T-helper 2 cell treated with Interferon-gamma antibody and Interleukin-4, amounts not matched to agents 5 μg/mL and 100 μg/mL, for 36 hours (primary cell): ENCODE measurements at regions not wholly inside any gene's neighbourhood (a gene's known extent, or its start where the extent isn't known, plus 50 kb on each side); places are given as distances from the start of the nearest gene placed in this dataset.

Experiments used
- DNase-seq: peaks from one replicate; pipeline ENCODE4 v3.0.0; 2021; ENCODE audit warnings: low spot score
- H3K27ac Mint-ChIP-seq: one replicate; pipeline ENCODE4 v1.8.0; 2021; ENCODE audit warnings: mild to moderate bottlenecking, mixed read lengths
- H3K27me3 Mint-ChIP-seq: one replicate; pipeline ENCODE4 v1.8.0; 2021; ENCODE audit warnings: low read depth, mixed read lengths
- H3K36me3 Mint-ChIP-seq: one replicate; pipeline ENCODE4 v1.8.0; 2021; ENCODE audit warnings: low read depth, mixed read lengths
- H3K4me1 Mint-ChIP-seq: one replicate; pipeline ENCODE4 v1.8.0; 2021; ENCODE audit warnings: low read depth, mixed read lengths
- H3K4me3 Mint-ChIP-seq: one replicate; pipeline ENCODE4 v1.8.0; 2022; ENCODE audit warnings: mild to moderate bottlenecking, moderate library complexity, mixed read lengths
- H3K9me3 Mint-ChIP-seq: one replicate; pipeline ENCODE4 v1.8.0; 2021; ENCODE audit warnings: mixed read lengths

DNA sequence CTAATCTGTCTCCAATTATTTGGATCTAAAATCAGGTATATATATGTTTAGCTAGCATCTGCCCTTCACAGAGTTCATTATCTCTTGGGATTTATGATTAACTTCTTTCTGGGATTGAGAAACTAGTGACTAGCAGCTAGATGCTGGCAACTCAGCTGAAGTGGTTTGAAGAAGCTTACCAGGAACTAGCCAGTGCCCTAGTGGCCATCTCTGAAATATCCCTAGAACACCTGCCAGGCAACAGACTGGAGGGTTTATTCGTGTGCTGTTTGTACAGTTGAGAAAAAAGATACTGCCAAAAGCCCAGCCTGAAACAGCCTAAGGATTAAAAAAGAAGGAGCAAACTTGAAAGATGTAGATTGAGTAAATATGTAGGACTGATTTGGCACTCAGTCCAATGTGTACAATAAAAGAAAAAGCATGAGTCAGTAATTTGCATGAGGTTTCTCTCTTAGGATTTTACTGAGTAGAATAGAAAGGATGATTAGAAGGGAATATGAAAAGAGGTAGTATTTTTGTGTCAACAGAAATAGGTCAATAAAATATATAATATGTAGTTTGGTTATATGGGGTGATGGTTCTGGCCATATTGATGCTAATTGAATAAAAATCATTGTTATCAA is 1144.6 kb upstream of the ADGRL2 start:
- peaks cover 10% of the 10 kb centered on the region for H3K9me3 Mint-ChIP-seq
- no peak overlapping the region for H3K27ac Mint-ChIP-seq
- no peak overlapping the region for H3K4me3 Mint-ChIP-seq
- no peaks in the 10 kb centered on the region for H3K27me3 Mint-ChIP-seq
- DNase-seq = no peak
- H3K36me3 Mint-ChIP-seq = no peaks in the 10 kb centered on the region
- H3K4me1 Mint-ChIP-seq = no peaks in the 10 kb centered on the region

DNA sequence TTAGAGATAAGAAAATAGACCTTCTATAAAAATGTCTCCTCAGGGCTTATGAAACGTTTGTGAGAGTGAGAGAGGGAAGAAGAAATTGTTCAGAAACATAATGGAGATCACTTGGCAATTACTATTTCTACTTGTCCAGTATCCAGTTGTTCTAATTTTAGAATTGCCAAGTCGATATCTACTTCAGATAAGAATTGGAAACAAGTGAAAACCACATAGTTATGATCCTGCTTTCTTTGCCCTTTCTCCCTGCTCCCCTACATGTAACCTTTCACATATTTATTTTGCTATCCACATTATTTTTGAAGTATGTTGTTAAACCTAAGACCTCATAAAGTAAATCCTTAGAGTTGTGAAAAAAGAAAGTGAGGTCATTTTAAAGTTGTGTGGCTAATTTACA is 1154.7 kb upstream of the ADGRL2 start:
- no peak for DNase-seq
- H3K9me3 Mint-ChIP-seq = peaks cover 4% of the 10 kb centered on the region
- H3K27ac Mint-ChIP-seq = no peak overlapping the region
- H3K4me1 Mint-ChIP-seq = no peaks in the 10 kb centered on the region
- H3K4me3 Mint-ChIP-seq = no peak overlapping the region
- H3K36me3 Mint-ChIP-seq = no peaks in the 10 kb centered on the region
- H3K27me3 Mint-ChIP-seq = no peaks in the 10 kb centered on the region

DNA sequence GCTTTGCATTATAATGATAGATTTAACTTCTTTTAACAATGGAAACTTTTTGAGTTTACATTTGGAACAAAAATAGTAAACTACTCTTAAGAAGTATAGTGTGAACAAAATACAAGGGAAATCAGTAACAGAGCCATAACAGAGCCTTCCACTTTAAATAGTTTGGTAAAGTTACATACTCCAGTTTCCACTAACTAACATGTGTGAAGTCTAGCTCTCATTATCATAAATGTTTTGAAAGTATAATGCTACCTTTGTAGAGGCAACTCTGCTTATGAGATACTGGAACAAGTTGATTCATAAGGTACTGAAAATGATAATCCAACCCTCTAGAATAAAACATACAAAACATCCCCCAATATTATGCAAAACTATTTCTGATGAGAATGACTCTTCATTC is 1155.1 kb upstream of the ADGRL2 start:
- Mint-ChIP-seq H3K36me3 (no peaks in the 10 kb centered on the region), H3K4me3 (no peak overlapping the region), H3K27ac (no peak overlapping the region), H3K9me3 (peaks cover 4% of the 10 kb centered on the region), H3K27me3 (no peaks in the 10 kb centered on the region), H3K4me1 (no peaks in the 10 kb centered on the region)
- DNase-seq = no peak

DNA sequence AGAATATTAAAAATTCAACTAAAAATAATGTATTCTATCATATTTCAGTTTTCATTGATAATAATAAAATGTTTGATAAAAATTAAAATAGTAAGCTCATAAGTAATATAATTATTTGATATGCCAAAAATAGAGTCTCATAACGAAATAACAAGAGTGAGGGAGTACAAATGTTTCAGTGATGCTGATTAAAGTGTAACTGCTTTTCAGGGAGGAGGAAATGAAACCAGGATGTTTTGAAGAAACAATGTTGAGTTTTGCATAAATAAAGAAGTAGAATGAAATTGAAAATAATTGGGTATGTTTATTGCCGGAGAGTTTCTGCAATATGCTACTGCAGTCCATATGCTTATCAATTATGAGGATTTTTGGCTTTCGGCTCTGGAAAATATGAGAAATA is 1159.8 kb upstream of the ADGRL2 start:
- Mint-ChIP-seq H3K36me3 (no peaks in the 10 kb centered on the region), H3K27me3 (no peaks in the 10 kb centered on the region), H3K4me3 (no peak overlapping the region), H3K27ac (no peak overlapping the region), H3K4me1 (no peaks in the 10 kb centered on the region), H3K9me3 (peaks cover 8% of the 10 kb centered on the region)
- DNase-seq = no peak

DNA sequence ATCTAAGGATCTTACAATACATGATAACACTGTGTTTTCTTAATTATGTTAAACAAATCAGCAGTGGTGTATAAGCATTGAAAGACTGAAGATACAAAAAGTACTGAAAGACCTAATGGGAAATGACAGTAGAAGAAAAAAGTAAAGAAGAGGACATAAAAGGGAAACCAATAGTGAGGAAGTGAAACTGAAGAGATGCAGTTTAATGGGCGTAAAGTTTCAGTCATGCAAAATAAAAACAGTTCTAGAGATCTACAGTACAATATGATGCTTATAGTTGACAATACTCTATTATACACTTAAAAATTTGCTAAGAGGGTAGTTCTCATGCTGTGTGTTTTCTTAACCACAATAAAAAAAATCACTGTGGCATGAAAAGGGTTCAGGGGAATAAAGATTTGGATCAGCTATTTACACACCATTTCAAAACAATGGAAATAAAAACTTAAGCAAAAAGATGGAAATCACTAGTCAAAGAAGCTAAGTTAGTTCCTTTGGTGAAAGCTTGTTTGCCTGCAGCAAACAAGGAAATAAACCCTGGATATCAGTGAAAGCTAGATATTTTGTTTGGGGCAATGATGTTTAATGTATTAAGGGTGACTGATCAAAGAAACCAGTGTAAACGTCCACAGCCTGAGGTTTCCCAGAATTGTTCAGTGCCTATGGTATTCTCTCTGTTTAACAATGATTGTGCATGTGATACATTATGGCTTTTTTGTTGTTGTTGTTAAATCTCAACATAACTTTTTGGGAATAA is 1160.8 kb upstream of the ADGRL2 start:
- Mint-ChIP-seq H3K27me3 (no peaks in the 10 kb centered on the region), H3K36me3 (no peaks in the 10 kb centered on the region), H3K9me3 (peaks cover 8% of the 10 kb centered on the region), H3K4me1 (no peaks in the 10 kb centered on the region), H3K27ac (no peak overlapping the region), H3K4me3 (no peak overlapping the region)
- no peak for DNase-seq

DNA sequence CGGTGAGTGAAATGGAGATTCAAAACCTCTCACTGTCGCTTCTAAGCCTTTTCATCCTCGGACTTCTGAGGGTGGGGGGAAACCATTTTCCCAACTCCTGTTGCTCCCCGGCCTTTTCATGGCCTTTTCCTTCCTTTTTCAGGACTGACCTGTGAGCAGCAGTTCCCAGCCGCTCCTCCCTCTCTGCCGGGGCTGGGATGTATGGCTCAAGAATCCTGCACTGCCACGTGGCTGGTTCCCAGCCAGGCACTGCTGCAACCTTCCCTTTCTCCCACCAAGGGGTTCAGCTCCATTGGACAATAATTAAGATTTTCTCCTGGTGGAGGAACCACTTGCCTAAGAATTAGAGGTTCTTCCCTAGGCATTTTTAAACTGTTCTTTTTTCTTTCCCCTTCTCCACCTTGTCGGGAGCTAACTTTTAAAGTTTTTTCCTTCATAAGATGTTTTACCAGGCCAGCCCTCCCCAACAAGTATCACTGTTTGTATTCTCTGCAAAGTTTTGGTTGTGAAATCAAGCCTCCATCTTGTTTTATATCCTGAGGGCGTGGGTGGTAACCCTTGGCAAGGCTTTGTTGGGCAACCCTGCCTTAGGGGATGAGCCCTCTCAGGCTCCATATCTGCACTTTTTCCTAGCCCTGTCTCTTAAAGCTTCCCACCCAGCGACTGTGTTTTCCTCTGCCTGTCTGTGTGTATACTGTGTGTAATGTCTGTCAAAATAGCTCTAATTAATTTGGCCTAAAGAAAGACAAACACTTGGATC is 1166.6 kb upstream of the ADGRL2 start:
- Mint-ChIP-seq H3K9me3 (peaks cover 17% of the 10 kb centered on the region), H3K27ac (no peak overlapping the region), H3K4me3 (no peak overlapping the region), H3K4me1 (no peaks in the 10 kb centered on the region), H3K36me3 (no peaks in the 10 kb centered on the region), H3K27me3 (no peaks in the 10 kb centered on the region)
- DNase-seq = no peak

DNA sequence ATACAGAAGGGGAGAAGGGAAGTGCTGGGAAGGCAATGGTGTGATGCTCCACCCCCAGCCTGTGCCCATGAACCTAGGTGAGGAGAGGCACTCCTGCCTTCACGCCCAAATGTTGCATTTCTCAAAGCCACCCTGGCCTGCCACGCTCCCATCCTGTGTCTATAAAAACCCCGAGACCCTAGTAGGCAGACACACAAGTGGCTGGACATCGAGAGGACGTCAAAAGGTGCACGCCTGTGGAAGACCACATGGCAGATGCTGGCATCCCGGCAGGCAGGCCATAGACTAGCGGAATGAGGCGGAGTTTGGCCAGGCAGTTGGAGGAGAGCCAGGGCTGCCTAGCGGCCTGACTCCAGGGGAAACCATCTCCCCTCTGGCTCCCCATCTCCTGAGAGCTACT is 1168.5 kb upstream of the ADGRL2 start:
- no peaks in the 10 kb centered on the region for H3K4me1 Mint-ChIP-seq
- H3K27me3 Mint-ChIP-seq = no peaks in the 10 kb centered on the region
- no peaks in the 10 kb centered on the region for H3K36me3 Mint-ChIP-seq
- no peak overlapping the region for H3K27ac Mint-ChIP-seq
- peaks cover 17% of the 10 kb centered on the region for H3K9me3 Mint-ChIP-seq
- no peak overlapping the region for H3K4me3 Mint-ChIP-seq
- DNase-seq = no peak

DNA sequence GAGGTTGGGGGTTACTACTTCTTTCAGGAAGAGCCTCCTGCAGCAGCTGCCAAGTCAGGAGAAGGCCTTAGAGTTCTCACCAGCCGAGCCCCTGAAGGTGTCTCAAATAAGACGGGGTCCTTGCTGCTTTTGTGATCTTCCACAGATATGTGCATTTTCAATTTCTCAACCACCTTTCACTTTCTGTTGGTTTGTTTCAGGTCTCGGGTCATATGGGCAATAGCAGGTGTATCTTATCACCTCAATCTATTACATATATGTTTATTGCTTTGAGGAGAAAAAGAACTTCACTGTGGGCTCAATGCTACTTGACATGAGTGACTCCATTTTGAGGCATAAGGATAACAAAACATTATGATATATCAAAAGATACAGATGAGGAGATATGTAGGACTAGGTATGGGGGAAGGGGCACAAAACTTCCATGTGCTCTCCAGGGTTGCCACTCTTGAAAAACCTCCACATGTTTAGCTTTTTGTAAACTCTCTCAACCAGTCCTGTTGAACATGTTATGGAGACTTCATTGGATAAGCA is 1171.4 kb upstream of the ADGRL2 start:
- H3K4me1 Mint-ChIP-seq = no peaks in the 10 kb centered on the region
- no peak for DNase-seq
- H3K27ac Mint-ChIP-seq = no peak overlapping the region
- peaks cover 26% of the 10 kb centered on the region for H3K9me3 Mint-ChIP-seq
- H3K27me3 Mint-ChIP-seq = no peaks in the 10 kb centered on the region
- no peaks in the 10 kb centered on the region for H3K36me3 Mint-ChIP-seq
- H3K4me3 Mint-ChIP-seq = no peak overlapping the region

DNA sequence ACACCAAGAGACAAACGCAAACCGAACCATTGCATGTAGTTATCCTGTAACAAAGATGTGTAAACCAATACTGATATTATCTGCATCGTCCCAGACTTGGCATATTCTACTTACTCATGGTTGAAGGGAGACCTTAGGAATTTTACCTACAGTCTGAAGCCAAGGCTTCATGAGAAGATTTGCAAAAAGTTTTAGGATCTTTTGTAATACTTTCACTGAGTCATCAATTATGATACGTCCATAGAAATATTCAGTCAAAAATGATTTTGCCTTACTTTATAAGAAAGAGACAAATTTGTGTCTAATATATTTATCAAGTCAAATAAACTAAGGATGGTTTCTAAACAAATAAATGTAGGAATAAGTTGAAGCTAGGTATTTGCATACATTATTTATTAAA is 1176.1 kb upstream of the ADGRL2 start:
- no peak for DNase-seq
- H3K9me3 Mint-ChIP-seq = peaks cover 22% of the 10 kb centered on the region
- H3K4me3 Mint-ChIP-seq = no peak overlapping the region
- no peaks in the 10 kb centered on the region for H3K4me1 Mint-ChIP-seq
- no peaks in the 10 kb centered on the region for H3K27me3 Mint-ChIP-seq
- no peak overlapping the region for H3K27ac Mint-ChIP-seq
- no peaks in the 10 kb centered on the region for H3K36me3 Mint-ChIP-seq

DNA sequence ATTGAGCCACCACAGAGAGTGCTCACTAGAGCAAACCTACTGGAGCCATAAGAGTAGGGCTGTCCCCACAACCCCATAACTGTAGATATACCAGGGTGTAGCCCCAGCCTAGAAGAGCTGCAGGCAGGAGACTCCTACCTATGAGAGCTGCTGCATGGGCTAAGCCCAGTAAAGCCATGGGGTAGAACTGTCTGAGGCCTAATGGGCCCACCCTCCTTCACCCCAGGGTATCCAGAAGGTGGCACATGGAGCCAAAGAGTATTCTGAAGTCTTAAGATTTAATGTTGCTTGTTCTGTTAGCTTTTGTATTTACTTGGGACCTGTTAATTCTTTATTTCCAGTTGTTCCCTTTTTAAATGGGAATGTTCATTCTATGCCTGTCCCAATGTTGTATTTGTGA is 1193.7 kb upstream of the ADGRL2 start:
- no peaks in the 10 kb centered on the region for H3K36me3 Mint-ChIP-seq
- H3K4me3 Mint-ChIP-seq = no peak overlapping the region
- no peak overlapping the region for H3K27ac Mint-ChIP-seq
- DNase-seq = no peak
- no peaks in the 10 kb centered on the region for H3K4me1 Mint-ChIP-seq
- peaks cover 33% of the 10 kb centered on the region for H3K9me3 Mint-ChIP-seq
- H3K27me3 Mint-ChIP-seq = no peaks in the 10 kb centered on the region

DNA sequence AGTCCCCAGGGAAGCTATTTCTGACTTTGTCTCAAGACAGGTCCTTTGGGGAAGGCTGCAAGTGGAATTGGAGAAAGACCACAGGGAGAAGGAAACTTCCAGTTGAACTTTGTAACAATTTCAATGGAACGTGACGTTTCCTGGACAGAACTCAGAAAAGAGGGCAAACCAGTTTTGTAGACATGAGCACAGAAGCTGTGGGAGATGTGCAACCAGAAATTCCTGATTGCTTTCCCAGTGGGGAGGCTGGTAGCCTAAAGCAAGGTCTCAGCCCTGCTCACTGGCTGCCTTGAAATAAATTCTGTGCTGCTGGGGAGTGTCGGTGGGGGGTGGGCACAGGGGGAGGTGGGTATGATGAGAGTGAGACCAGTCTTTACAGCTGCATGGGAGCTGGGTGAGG is 1206.7 kb upstream of the ADGRL2 start:
- DNase-seq = no peak
- no peak overlapping the region for H3K4me3 Mint-ChIP-seq
- no peak overlapping the region for H3K27ac Mint-ChIP-seq
- peaks cover 60% of the 10 kb centered on the region for H3K9me3 Mint-ChIP-seq
- H3K4me1 Mint-ChIP-seq = no peaks in the 10 kb centered on the region
- no peaks in the 10 kb centered on the region for H3K27me3 Mint-ChIP-seq
- no peaks in the 10 kb centered on the region for H3K36me3 Mint-ChIP-seq

DNA sequence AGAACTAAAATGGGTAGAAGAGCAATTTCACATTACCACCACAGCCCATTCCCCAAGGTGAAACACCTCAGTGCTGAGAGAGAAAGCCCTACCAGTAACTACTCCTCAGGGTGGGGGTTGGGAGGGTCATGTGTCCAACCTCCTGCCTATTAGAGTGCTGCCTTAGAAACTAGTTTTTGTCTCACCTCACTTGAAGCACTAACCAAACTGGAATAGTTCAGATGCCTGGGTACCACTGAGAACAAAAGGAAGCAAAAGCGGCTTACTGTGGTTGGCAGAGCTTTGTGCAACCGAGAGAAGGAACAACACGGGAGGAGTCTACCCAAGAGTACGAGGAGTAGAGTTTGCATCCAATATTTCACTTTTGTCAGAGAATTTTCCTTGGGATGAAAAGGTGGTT is 1207.5 kb upstream of the ADGRL2 start:
- no peak overlapping the region for H3K4me3 Mint-ChIP-seq
- H3K27ac Mint-ChIP-seq = no peak overlapping the region
- no peaks in the 10 kb centered on the region for H3K4me1 Mint-ChIP-seq
- DNase-seq = no peak
- H3K9me3 Mint-ChIP-seq = peaks cover 52% of the 10 kb centered on the region
- H3K27me3 Mint-ChIP-seq = no peaks in the 10 kb centered on the region
- no peaks in the 10 kb centered on the region for H3K36me3 Mint-ChIP-seq

DNA sequence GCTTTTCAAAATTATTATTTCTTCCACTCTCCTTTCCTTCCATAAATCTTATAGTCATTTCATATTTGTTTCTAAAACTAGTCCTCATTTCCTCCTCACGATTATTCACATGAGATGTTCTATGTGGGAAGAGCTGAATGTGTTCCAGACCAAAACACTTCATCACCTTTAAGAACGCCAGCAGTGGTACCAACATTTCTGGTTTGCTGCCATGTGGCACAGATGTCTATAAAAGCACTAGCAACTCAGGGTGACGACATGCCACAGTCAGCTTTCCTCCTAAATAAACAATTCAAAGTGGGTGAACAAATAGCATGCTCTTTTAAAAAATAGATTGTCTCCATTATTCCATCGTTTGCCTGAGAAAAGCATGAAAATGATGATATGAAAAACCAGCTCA is 1217.8 kb upstream of the ADGRL2 start:
- no peak overlapping the region for H3K4me3 Mint-ChIP-seq
- no peaks in the 10 kb centered on the region for H3K36me3 Mint-ChIP-seq
- peaks cover 21% of the 10 kb centered on the region for H3K9me3 Mint-ChIP-seq
- no peaks in the 10 kb centered on the region for H3K4me1 Mint-ChIP-seq
- DNase-seq = no peak
- H3K27ac Mint-ChIP-seq = no peak overlapping the region
- no peaks in the 10 kb centered on the region for H3K27me3 Mint-ChIP-seq

DNA sequence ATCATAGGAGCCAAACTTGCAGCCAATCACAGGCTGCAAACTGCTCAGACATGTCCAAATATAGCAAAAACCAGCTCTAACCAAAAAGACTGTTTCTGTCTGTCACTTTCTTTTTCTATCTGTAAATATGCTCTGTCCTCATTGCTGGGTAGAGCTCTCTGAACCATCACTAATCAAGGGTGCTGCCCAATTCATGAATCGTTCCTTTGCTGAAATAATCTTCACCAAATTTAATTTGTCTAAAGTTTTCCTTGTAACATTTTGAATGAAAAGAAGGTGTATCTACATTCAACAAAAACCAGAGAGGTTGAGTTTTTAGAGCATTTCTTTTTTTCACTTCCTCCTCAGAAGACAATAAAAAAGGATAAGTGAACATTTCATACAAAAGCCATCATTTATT is 1221.7 kb upstream of the ADGRL2 start:
- H3K9me3 Mint-ChIP-seq = peaks cover 25% of the 10 kb centered on the region
- no peaks in the 10 kb centered on the region for H3K4me1 Mint-ChIP-seq
- H3K36me3 Mint-ChIP-seq = no peaks in the 10 kb centered on the region
- no peak for DNase-seq
- H3K27me3 Mint-ChIP-seq = no peaks in the 10 kb centered on the region
- H3K27ac Mint-ChIP-seq = no peak overlapping the region
- H3K4me3 Mint-ChIP-seq = no peak overlapping the region
